Lower lobe of right lung (tissue), 2 donors: ENCODE measurements at regions not wholly inside any gene's neighbourhood (a gene's known extent, or its start where the extent isn't known, plus 50 kb on each side); places are given as distances from the start of the nearest gene placed in this dataset.

ENCODE experiments used
- ATAC-seq, 2 donors: fragments of 200-7000 bp; cut with Tn5 transposase; one replicate each; pipeline ENCODE4 v1.9.1; 2020 to 2022; ENCODE audit warnings: mild to moderate bottlenecking in 2 of 2, moderate library complexity in 2 of 2
- DNase-seq: peaks from one replicate; pipeline ENCODE4 v3.0.0-alpha.2; 2020
- H3K27ac ChIP-seq: fragments of 200-600 bp; one replicate; pipeline ENCODE4 v1.8.0; 2022
- H3K27me3 ChIP-seq: fragments of 200-600 bp; one replicate; pipeline ENCODE4 v1.8.0; 2022; ENCODE audit warnings: low read depth
- H3K36me3 ChIP-seq: fragments of 200-600 bp; one replicate; pipeline ENCODE4 v1.8.0; 2022; ENCODE audit warnings: mild to moderate bottlenecking
- H3K4me1 ChIP-seq: fragments of 200-600 bp; one replicate; pipeline ENCODE4 v1.8.0; 2022
- H3K4me3 ChIP-seq: fragments of 200-600 bp; one replicate; pipeline ENCODE4 v1.8.0; 2022; ENCODE audit warnings: mild to moderate bottlenecking
- H3K9me3 ChIP-seq: fragments of 200-600 bp; one replicate; pipeline ENCODE4 v1.8.0; 2022
- CTCF ChIP-seq: fragments of 200-600 bp; IDR thresholded peaks from one replicate; pipeline ENCODE4 v1.8.0; 2022; ENCODE audit warnings: antibody characterized with exemption, mild to moderate bottlenecking
- intact Hi-C: fragments of 100-400 bp; cut with DNase I; formaldehyde crosslinking; loops from one replicate; pipeline ENCODE4 v1.11.0; 2022
- donor health status: DM: no; HTN: yes; CAD: no; lungs with severe emphysema.

- no peak for TF ChIP-seq CTCF
- Histone ChIP-seq H3K4me3 (no peak overlapping the region), H3K4me1 (no peaks in the 10 kb centered on the region), H3K27me3 (no peaks in the 10 kb centered on the region), H3K27ac (no peak overlapping the region), H3K9me3 (no peaks in the 10 kb centered on the region), H3K36me3 (no peaks in the 10 kb centered on the region)
- DNase-seq (no peak), ATAC-seq (peak; percentile 52 to 63)
- intact Hi-C loops, result no loop called here
These were observed 185.5 kb upstream of the NRSN1 start for GRCh38 chr6:23940466-23940865.

- ATAC-seq, result no peak
- TF ChIP-seq CTCF, result no peak
- Histone ChIP-seq H3K27me3 (no peaks in the 10 kb centered on the region), H3K4me1 (no peaks in the 10 kb centered on the region), H3K27ac (no peak overlapping the region), H3K9me3 (no peaks in the 10 kb centered on the region), H3K36me3 (no peaks in the 10 kb centered on the region), H3K4me3 (no peak overlapping the region)
- no peak for DNase-seq
- intact Hi-C loops, result no loop called here
These were observed 174.3 kb upstream of the NRSN1 start for GRCh38 chr6:23951691-23952090.

GRCh38 chr6:23952245-23952644 is 173.8 kb upstream of the NRSN1 start:
- Histone ChIP-seq H3K4me3 (no peak overlapping the region), H3K9me3 (no peaks in the 10 kb centered on the region), H3K36me3 (no peaks in the 10 kb centered on the region), H3K4me1 (no peaks in the 10 kb centered on the region), H3K27me3 (no peaks in the 10 kb centered on the region), H3K27ac (no peak overlapping the region)
- DNase-seq, result no peak
- TF ChIP-seq CTCF, result no peak
- intact Hi-C loops, result no loop called here
- no peak for ATAC-seq

- ATAC-seq, result no peak
- DNase-seq, result no peak
- H3K36me3 ChIP-seq, result no peaks in the 10 kb centered on the region
- intact Hi-C loops, result no loop called here
- no peaks in the 10 kb centered on the region for H3K9me3 ChIP-seq
- H3K4me1 ChIP-seq, result no peaks in the 10 kb centered on the region
- no peak overlapping the region for H3K27ac ChIP-seq
- no peaks in the 10 kb centered on the region for H3K27me3 ChIP-seq
- TF ChIP-seq CTCF, result no peak
- no peak overlapping the region for H3K4me3 ChIP-seq
These were observed 172.0 kb upstream of the NRSN1 start for GRCh38 chr6:23953976-23954375.

GRCh38 chr6:23957017-23957416 is 169.0 kb upstream of the NRSN1 start:
- Histone ChIP-seq H3K4me1 (no peaks in the 10 kb centered on the region), H3K4me3 (no peak overlapping the region), H3K36me3 (no peaks in the 10 kb centered on the region), H3K9me3 (no peaks in the 10 kb centered on the region), H3K27ac (no peak overlapping the region), H3K27me3 (no peaks in the 10 kb centered on the region)
- DNase-seq (no peak), ATAC-seq (no peak)
- intact Hi-C loops, result no loop called here
- no peak for TF ChIP-seq CTCF

GRCh38 chr6:23964865-23965264 is 161.2 kb upstream of the NRSN1 start:
- Histone ChIP-seq H3K27ac (no peak overlapping the region), H3K4me1 (no peaks in the 10 kb centered on the region), H3K27me3 (no peaks in the 10 kb centered on the region), H3K4me3 (no peak overlapping the region), H3K9me3 (no peaks in the 10 kb centered on the region), H3K36me3 (no peaks in the 10 kb centered on the region)
- no peak for TF ChIP-seq CTCF
- ATAC-seq (no peak), DNase-seq (no peak)
- intact Hi-C loops, result no loop called here
